NOMO-1 (cell line): ENCODE measurements at regions not wholly inside any gene's neighbourhood (a gene's known extent, or its start where the extent isn't known, plus 50 kb on each side); places are given as distances from the start of the nearest gene placed in this dataset.
"Not testable (repeated sequence)": the region's sequence is repeated elsewhere in the genome, so short reads cannot be mapped to it uniquely, and the experiment has no call there.

Experiments
- DNase-seq, 2 experiments: peaks; one replicate each; lab custom pipeline; 2025; ENCODE audit not compliant: unreplicated experiment in 2 of 2; lab: John Stamatoyannopoulos, UW

DNA sequence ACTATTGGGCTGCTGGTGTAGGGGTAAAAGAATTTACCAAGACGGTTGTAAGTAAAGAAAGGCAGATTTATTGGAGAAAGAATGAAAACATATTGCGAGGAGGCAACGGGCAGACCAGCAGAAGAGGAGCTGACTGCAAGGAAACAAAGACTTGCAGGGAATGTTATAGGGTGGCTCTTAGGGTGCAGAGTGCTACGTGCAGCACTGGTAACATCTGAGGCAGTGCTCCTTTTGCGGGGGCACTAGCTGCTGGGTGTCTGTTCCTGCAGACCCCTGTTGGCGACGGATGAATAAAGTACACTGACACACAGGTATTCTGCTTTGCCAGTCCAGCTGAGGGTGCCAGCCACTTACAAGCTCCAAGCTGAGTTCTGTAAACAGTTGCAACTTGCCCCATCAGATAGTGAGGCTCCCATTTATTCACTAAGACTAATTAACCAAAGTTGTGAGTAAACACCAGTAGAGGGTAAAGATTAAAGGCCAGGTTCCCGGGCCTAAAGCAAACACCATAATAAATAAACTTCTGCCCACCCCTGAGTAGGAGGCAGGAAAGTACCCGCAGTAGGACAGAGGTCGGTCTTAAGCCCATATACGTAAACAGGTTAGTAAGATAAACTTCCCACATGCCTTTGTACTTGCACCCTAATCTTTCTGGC, 140.2 kb upstream of the KCNK1 start:
- DNase-seq = no peak

DNA sequence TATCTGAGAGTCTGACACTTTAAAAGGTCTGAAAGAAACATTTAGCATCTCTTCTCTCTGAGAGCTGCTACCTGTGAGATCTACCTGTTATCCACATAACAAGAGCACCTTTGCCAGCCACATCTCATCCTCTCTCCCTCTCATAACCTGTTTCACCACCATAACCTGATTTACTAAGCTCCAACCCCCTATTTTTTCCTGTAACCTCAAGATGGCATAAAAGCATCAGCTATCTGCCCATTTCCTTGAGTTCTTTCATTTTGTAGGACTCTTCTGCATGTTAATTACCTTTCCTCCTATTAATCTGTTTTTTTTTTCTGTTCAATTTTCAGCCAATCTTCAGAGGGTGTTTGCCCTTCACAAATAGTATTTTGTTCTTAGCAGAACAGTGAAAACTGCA, 136.5 kb upstream of the KCNK1 start:
- DNase-seq = no peak

DNA sequence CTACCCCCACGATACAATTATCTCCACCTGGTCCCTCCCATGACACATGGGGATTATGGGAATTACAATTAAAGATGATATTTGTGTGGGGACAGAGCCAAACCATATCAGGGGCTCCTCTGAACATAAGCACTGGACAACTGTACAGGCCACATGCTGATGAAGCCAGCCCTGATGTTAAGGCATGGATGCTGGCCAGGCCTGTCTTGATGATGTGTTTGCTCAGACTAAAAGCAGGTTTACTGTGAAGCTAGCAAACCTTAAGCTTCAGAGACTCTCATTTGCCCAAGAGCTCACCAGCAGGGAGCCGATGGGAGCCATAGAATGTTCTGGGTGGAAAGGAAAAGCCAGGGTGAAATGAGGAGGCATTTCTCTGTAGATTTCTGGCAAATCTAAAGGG, 135.3 kb upstream of the KCNK1 start:
- no peak for DNase-seq

DNA sequence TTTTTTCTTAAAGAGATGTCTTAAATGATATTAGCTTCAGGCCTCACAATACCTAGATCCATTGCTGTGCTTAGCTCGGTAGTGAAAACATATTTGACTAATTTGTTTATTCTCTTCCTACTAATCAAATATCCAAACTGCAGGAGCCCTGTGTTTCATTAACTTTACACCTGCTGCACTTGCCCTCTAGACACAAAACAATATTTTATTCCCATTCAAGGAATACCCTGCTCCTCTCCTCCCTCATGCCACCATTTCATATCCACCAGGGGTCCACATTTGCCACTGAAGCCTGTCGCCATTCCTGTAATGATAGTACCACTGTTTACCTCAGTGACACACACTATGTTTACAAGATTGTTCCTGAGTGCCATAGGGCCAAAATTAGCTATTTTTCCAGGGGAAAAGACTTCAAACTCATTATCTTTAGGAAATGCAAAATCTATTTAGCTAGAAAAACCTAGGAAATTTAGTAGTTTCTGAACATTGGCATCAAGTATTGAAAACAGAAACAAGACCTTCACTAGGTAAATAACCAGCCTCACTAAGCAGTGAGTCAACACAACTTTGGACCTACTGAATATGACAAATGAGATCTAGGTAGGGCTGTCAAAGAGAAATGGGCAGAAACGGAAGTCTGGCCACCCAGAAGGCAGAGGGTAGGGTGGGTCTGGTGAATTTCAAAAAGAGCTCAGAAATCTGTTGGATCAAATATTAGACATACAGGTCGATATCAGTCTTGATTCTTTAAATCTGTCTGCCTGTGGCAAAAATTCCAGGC, 134.6 kb upstream of the KCNK1 start:
- DNase-seq = no peak

DNA sequence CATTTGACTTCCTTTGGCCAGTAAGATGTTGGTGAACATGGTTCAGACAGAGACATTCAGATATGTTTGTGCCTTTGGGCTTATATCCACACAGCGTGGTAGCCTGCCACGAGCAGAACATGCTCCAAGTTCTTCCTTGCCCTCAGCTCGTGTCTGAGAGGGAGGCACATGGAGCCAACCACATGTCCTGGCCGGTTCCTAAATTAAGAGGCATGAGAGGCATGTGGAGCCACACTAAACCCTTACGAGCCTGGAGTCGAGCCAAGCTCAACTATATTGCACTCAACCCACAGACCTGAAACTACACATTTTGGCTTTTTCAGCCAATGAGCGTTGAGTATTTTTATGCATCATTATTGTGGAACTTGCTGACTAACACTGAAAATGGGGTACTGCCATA, 133.7 kb upstream of the KCNK1 start:
- DNase-seq = no peak

DNA sequence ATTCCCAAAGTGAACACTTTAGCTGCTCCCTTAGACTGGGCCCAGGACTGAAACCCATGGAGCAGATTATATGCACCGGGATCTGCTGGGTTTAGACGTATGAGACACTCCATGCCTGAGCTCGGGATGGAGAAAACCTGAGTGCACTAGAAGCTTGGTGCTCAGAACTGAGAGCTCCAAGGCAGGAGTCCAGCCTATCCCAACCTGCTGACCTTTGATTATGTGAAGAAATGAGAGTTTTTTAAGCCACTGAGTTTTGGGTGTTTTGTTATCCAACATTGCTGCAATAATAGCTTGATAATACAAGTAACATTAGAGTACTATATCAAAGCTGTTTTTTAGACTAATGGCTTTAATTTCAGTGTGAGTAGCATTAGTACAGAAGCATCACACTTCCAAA, 131.5 kb upstream of the KCNK1 start:
- no peak for DNase-seq

DNA sequence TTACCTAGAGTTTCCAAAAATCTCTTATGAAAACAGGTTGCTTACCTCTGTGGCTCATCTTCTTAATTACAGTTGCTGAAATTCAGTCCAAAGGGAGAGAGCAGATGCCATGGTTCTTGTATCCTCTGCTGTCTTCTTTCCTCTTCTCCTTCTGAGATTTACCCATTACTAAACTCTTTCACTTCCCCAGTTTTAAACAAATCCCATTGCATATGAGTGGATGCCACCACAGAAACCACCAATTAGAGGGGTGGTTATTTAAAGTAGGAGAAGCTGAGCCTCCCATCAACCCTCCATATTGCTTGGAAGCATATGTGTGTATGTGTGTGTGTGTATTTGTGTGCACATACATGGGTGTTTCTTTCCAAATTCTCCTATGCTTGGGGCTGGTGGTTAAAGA, 128.5 kb upstream of the KCNK1 start:
- no peak for DNase-seq

DNA sequence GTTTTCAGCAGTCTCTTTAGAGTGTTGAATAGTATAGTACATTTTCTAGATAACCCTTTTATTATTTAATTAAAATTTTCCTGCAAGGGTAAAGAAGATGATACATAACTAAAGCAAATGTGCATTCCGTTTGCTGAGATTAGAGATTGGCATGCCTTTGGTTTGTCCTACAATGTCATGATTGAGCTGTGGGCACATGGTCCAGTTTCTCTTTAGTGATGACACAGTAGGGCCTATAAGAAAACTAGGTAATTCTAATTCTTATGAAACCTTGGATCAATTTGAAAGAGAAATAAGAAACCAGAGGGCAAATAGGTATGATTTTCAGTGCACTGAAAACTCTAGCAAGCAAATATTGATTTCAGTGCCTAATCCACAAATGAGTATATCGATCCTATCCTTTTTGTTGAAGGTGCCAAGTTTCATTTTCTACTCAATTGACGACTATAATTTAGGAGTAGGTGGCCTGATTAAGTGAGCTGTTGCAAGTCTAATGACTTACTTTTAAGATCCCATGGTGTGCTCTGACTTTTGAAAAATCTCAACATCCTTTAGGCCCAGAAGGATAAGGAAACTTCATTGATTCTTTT, 128.0 kb upstream of the KCNK1 start:
- no peak for DNase-seq

DNA sequence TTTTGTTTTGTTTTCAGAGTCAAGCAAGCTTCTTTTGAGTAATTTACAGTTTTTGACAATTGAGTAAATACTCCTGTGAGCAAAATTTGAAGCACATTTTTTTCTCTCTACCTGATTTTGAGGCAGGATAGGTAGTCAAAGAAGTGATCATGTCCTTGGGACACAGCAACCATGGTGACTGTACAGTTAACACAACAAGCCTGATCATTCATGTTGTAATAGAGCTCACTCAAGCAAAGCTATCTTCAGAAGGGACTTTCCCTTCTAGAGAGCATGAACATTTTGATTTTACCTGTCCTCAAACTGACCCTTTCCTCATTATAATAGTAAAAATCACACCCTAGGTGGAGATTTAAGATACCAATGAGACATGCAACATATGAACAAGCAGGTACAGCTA, 126.5 kb upstream of the KCNK1 start:
- DNase-seq = no peak

DNA sequence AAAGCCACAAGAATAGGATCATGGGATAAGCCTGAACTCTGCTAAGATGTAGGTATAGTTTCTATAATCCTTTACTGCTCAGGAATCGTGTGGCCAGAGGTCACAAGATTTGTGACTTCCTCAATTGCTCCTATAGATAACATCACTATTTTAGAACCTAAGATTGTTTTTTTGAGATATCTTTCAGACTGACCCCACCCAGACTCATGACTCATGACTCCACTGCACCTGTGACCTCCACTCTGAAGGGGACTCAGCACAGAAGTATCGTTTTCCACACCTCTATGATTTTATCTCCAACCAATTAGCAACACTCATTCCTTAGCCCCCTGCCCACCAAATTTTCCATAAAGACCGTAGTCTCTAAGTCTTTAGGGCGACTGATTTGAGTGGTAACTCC, 124.5 kb upstream of the KCNK1 start:
- DNase-seq = no peak

DNA sequence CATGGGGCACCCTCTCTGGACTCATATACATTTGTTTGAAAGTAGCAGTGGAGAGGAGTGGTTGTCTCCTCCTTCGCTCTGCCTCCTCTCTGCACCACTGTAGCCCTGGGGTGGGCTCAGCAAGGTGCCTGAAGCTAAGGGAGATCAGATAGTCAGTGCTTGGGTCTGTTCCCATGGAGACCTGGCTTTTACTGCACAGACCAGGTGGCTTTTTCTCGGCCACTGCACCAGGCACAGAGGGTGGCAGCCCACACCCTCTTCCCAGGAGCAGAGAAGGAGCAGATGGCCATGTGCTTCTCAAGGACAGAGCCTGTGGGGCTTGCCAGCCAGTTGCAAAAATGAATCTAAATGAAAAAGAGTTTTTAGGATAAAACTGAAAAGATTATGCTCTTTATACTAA, 123.4 kb upstream of the KCNK1 start:
- DNase-seq = no peak

DNA sequence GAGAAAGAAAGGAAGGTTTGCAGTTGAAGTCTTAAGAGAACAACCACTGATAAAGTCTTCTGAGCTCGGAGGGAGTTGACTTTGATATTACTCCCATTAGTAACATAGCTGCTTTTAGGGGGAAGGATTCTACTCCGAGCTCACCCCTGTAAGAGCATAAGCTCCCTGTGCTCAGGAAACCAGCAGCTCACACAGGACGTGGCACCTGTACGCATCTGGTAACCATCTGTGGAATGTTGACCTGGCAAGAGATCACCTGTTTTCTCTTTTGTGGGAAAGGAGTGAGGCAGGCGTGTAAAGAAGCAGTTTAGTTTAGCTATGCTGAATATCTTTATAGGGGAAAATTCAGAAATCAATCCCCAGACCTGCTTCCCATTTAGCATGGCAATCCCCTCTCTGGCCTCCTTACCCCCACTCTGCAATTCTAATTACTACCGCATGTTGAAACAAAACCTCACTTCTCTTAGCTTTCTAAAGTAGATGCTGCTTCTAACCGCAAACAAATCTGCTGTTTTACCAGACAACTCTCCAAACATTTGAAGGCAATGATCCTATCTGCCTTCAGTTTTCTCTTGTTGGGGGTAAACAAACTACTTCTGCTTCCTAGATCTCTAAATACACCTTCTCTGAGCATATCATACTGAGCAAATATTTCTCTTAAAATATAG, 121.8 kb upstream of the KCNK1 start:
- DNase-seq = no peak

DNA sequence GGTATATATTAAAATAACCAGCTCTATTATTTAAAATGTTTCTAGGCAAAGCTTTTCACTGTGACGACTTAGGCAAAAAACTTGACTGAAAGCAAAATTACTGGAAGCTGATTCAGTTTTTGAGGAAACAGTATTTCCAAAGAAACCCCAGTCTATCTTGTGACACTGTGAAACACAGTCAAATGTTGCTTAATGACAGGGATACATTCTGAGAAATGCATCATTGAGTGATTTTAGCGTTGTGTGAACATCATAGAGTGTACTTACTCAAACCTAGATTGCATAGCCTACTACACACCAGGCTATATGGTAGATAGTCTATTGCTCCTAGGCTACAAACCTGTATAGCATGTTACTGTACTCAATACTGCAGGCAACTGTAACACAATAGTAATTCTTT, 116.9 kb upstream of the KCNK1 start:
- no peak for DNase-seq

DNA sequence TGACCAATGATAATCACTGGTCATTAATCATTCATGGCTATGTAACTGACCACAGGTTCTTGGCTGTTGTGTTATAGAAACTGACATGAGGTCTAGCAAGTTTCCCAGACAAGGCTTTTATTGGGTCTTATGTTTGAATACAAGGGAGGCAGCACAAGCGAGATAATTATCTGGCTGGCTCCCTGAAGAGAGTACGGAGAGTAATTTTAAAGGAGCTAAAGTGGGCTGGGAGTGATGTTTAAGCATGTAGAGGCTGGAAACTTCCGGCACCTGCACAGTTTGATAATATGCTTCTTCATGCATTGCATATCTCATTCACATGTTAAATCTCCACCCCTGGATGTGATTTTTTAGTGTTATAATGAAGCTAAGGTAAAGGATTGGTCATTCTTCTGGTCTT, 116.2 kb upstream of the KCNK1 start:
- no peak for DNase-seq

DNA sequence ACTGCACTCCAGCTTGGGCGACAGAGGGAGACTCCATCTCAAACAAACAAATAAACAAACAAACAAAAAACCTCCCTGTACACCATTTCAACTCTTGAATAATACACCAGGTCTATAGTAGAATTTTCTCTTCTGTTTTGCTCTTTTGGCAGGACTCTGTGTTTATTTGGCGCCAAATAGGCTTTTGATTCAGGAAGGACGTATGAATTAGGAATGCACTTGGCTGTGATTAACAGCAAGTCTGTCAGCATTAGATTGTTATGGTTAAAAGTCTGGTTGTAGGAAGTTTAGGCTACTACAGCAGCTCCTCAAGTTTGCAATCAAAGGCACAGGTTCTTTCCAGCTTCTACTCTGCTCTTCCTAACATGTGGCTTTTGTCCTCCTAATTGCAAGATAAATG, 113.8 kb upstream of the KCNK1 start:
- DNase-seq = no peak

DNA sequence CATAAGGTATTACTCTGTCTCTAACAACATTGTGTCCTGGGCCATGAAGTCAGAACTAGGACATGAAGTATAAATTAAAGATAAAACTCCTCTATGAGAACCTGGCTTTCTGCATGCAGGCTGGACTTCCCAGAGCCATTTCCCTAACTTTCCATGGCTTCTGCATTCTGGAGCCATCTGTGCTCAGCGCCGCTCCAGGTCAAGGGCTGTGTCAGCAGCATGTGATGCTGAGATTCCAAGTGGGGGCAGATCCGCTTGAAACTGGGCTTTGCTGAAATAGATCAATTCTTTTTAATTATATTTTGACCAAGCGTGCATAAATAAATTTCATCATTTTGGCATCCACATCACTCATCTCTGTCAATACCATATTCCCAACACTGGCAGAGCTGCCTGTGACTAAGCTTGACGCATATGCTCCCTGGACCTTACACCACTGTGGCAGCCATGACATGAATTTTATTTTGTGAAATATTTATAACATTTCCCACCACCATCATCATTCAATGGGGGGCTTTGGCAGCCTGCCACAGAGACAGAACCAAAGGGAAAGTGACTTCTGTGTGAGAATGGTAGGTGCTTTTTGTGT, 110.4 kb upstream of the KCNK1 start:
- no peak for DNase-seq

DNA sequence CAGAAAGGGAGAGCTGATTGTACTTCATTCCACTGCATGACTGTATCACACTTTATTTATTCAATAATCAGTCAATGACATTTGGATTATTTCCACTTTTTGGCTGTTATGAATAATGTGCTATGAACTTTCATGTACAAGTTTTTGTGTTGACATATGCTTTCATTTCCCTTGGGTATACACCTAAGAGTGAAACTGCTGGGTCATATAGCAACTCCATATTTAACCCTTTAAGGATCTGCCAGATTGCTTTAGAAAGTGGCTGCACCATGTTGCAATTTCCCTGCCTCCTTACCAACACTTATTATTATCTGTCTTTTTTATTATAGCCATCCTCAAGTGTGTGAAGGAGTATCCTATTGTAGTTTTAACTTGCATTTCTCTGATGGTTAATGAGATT, 108.8 kb upstream of the KCNK1 start:
- DNase-seq = no peak

DNA sequence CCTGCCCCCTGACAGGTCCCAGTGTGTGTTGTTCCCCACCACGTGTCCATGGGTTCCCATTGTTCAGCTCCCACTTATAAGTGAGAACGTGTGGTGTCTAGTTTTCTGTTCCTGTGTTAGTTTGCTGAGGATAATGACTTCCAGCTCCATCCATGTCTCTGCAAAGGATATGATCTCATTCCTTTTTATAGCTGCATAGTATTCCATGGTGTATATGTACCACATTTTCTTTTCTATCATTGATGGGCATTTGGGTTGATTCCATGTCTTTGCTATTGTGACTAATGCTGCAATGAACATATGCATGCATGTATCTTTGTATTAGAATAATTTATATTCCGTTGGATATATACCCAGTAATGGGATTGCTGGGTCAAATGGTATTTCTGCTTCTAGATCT, 108.0 kb upstream of the KCNK1 start:
- not testable (repeated sequence) for DNase-seq

DNA sequence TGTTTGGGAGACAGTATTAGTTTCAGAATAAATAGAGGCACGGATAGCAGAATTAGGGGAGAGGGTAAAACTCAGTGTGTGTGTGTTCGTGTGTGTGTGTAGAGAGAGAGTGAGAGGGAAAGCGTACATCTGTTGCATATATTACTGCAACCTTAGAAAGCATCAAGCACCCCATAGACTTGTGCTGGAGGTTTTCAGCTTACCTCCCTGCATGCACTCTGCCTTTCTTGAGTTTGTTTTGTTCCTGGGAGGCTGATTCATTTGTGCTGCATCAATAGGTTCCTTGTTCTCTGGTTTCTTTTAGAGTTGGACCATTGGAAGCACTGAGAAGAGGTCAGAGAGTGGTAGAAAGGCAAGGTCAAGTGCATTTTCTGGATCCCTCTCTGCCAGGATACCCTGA, 104.4 kb upstream of the KCNK1 start:
- no peak for DNase-seq

DNA sequence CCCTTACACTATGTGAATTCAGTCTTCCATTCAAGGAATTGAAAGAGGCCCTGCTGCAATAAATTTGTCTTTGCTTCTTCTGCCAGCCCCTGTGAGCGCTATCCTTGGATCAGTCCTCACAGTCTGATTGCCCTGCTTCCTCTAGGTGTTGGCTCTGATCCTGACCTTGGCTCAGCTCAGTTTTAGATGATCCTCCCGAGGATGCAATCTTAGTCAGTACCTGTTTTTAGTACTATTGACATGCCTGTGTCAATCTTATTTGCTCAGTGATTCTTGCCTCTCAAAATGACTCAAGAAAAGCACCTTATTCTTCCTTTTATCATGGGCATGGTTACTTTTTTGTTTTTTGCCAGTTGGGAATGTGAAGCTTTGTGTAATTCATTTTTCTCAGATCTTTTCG, 101.4 kb upstream of the KCNK1 start:
- no peak for DNase-seq

DNA sequence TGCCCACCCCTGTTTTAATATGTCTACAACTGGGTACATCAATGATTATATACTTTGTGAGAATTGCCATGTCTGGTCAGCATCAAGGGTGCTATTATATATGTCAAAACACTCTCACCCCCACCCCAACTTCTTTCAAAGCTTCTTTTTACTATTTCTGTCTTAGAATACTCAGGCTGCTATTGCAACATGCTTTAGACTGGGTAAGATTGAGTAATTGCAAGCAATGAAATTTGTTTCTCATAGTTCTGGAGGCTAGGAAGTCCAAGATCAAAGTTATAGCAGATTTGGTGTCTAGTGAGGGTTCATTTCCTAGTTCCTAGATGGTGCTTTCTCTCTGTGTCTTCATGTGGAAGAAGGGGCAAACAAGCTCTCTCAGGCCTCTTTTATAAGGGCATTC, 100.5 kb upstream of the KCNK1 start:
- peak; percentile 64 to 84 for DNase-seq
